HG03460 (cell line): ENCODE measurements at regions not wholly inside any gene's neighbourhood (a gene's known extent, or its start where the extent isn't known, plus 50 kb on each side); places are given as distances from the start of the nearest gene placed in this dataset.
"Not testable (repeated sequence)": the region's sequence is repeated elsewhere in the genome, so short reads cannot be mapped to it uniquely, and the experiment has no call there.

ENCODE experiments used
- ATAC-seq: cut with Tn5 transposase; IDR thresholded peaks from one replicate; pipeline ENCODE4 v1.9.1; 2021; ENCODE audit not compliant: unreplicated experiment

GRCh38 chr6:158886346-158886977, 67.3 kb upstream of the EZR start:
- ATAC-seq: not testable (repeated sequence)

- not testable (repeated sequence) for ATAC-seq
These were observed 62.7 kb upstream of the EZR start for GRCh38 chr6:158881884-158882283.

GRCh38 chr6:158881276-158881675, 62.1 kb upstream of the EZR start:
- not testable (repeated sequence) for ATAC-seq

- ATAC-seq: no peak
These were observed 60.0 kb upstream of the EZR start for GRCh38 chr6:158879180-158879579.

- no peak for ATAC-seq
These were observed 58.5 kb upstream of the EZR start for GRCh38 chr6:158877716-158878115.

GRCh38 chr6:158876886-158877285, 57.7 kb upstream of the EZR start:
- ATAC-seq: no peak

- no peak for ATAC-seq
These were observed 51.4 kb upstream of the EZR start for GRCh38 chr6:158870649-158870957.

GRCh38 chr6:158869826-158870648, 50.9 kb upstream of the EZR start:
- peak; percentile 92 for ATAC-seq

GRCh38 chr6:158868890-158869825, 50.0 kb upstream of the EZR start:
- peak; percentile 36 for ATAC-seq
